Lower lobe of right lung (tissue), 2 donors: ENCODE measurements at regions not wholly inside any gene's neighbourhood (a gene's known extent, or its start where the extent isn't known, plus 50 kb on each side); places are given as distances from the start of the nearest gene placed in this dataset.
A peak's percentile ranks its signal among the peaks of the same experiment; 100 is the strongest.

ENCODE experiments used
- ATAC-seq, 2 donors: fragments of 200-7000 bp; cut with Tn5 transposase; one replicate each; pipeline ENCODE4 v1.9.1; 2020 to 2022; ENCODE audit warnings: mild to moderate bottlenecking in 2 of 2, moderate library complexity in 2 of 2
- DNase-seq: peaks from one replicate; pipeline ENCODE4 v3.0.0-alpha.2; 2020
- H3K27ac ChIP-seq: fragments of 200-600 bp; one replicate; pipeline ENCODE4 v1.8.0; 2022
- H3K27me3 ChIP-seq: fragments of 200-600 bp; one replicate; pipeline ENCODE4 v1.8.0; 2022; ENCODE audit warnings: low read depth
- H3K36me3 ChIP-seq: fragments of 200-600 bp; one replicate; pipeline ENCODE4 v1.8.0; 2022; ENCODE audit warnings: mild to moderate bottlenecking
- H3K4me1 ChIP-seq: fragments of 200-600 bp; one replicate; pipeline ENCODE4 v1.8.0; 2022
- H3K4me3 ChIP-seq: fragments of 200-600 bp; one replicate; pipeline ENCODE4 v1.8.0; 2022; ENCODE audit warnings: mild to moderate bottlenecking
- H3K9me3 ChIP-seq: fragments of 200-600 bp; one replicate; pipeline ENCODE4 v1.8.0; 2022
- CTCF ChIP-seq: fragments of 200-600 bp; IDR thresholded peaks from one replicate; pipeline ENCODE4 v1.8.0; 2022; ENCODE audit warnings: antibody characterized with exemption, mild to moderate bottlenecking
- intact Hi-C: fragments of 100-400 bp; cut with DNase I; formaldehyde crosslinking; loops from one replicate; pipeline ENCODE4 v1.11.0; 2022
- donor health status: DM: no; HTN: yes; CAD: no; lungs with severe emphysema.

GRCh38 chr10:6969659-6970058 lies 389.6 kb upstream of the PRKCQ start:
- DNase-seq (no peak), ATAC-seq (no peak)
- H3K27ac ChIP-seq = no peak overlapping the region
- no peaks in the 10 kb centered on the region for H3K27me3 ChIP-seq
- H3K36me3 ChIP-seq = no peaks in the 10 kb centered on the region
- no peak for TF ChIP-seq CTCF
- no peaks in the 10 kb centered on the region for H3K9me3 ChIP-seq
- H3K4me1 ChIP-seq = peaks cover 6% of the 10 kb centered on the region
- H3K4me3 ChIP-seq = no peak overlapping the region
- intact Hi-C loops = no loop called here

GRCh38 chr10:6964543-6964942 lies 384.5 kb upstream of the PRKCQ start:
- ATAC-seq = no peak
- H3K4me3 ChIP-seq = no peak overlapping the region
- H3K36me3 ChIP-seq = no peaks in the 10 kb centered on the region
- no peaks in the 10 kb centered on the region for H3K27me3 ChIP-seq
- intact Hi-C loops = no loop called here
- H3K4me1 ChIP-seq = no peaks in the 10 kb centered on the region
- no peak overlapping the region for H3K27ac ChIP-seq
- TF ChIP-seq CTCF = no peak
- no peaks in the 10 kb centered on the region for H3K9me3 ChIP-seq
- no peak for DNase-seq

GRCh38 chr10:6962576-6962975 lies 382.5 kb upstream of the PRKCQ start:
- ATAC-seq (no peak), DNase-seq (no peak)
- Histone ChIP-seq H3K36me3 (no peaks in the 10 kb centered on the region), H3K4me3 (no peak overlapping the region), H3K27me3 (no peaks in the 10 kb centered on the region), H3K4me1 (no peaks in the 10 kb centered on the region), H3K27ac (no peak overlapping the region), H3K9me3 (no peaks in the 10 kb centered on the region)
- TF ChIP-seq CTCF = no peak
- intact Hi-C loops = no loop called here

- Histone ChIP-seq H3K4me3 (no peak overlapping the region), H3K9me3 (no peaks in the 10 kb centered on the region), H3K27me3 (no peaks in the 10 kb centered on the region), H3K27ac (no peak overlapping the region), H3K4me1 (no peaks in the 10 kb centered on the region), H3K36me3 (no peaks in the 10 kb centered on the region)
- intact Hi-C loops = no loop called here
- DNase-seq (no peak), ATAC-seq (no peak)
- TF ChIP-seq CTCF = no peak
Observed at GRCh38 chr10:6958711-6959110, 378.6 kb upstream of the PRKCQ start.

GRCh38 chr10:6958254-6958653 lies 378.2 kb upstream of the PRKCQ start:
- Histone ChIP-seq H3K4me1 (no peaks in the 10 kb centered on the region), H3K27ac (no peak overlapping the region), H3K4me3 (no peak overlapping the region), H3K9me3 (no peaks in the 10 kb centered on the region), H3K36me3 (no peaks in the 10 kb centered on the region), H3K27me3 (no peaks in the 10 kb centered on the region)
- intact Hi-C loops = no loop called here
- DNase-seq (no peak), ATAC-seq (peak in 1 of 2 donors; percentile 60)
- TF ChIP-seq CTCF = no peak

- TF ChIP-seq CTCF = no peak
- Histone ChIP-seq H3K27me3 (no peaks in the 10 kb centered on the region), H3K4me1 (no peaks in the 10 kb centered on the region), H3K27ac (no peak overlapping the region), H3K36me3 (no peaks in the 10 kb centered on the region), H3K4me3 (no peak overlapping the region), H3K9me3 (no peaks in the 10 kb centered on the region)
- ATAC-seq = no peak
- no peak for DNase-seq
- intact Hi-C loops = no loop called here
Observed at GRCh38 chr10:6957851-6958250, 377.8 kb upstream of the PRKCQ start.
